ENCODE measurements at regions not wholly inside any gene's neighbourhood (a gene's known extent, or its start where the extent isn't known, plus 50 kb on each side); places are given as distances from the start of the nearest gene placed in this dataset.

GRCh38 chr6:48176645-48177308 is 65.8 kb upstream of the PTCHD4 start:
- Histone ChIP-seq H3K27ac (replicated peaks) (no peak overlapping the region), H3K4me3 (replicated peaks; ENCODE audit: insufficient read depth, low read length) (no peak overlapping the region), H3K27me3 (ENCODE audit: insufficient read depth, poor library complexity, severe bottlenecking) (no peaks in the 10 kb centered on the region)
- TF ChIP-seq SPI1 (IDR thresholded peaks at IDR 0.05; ENCODE audit: borderline replicate concordance, low read depth), result no peak
- TF ChIP-seq CTCF (IDR thresholded peaks at IDR 0.05; ENCODE audit: insufficient read depth, low read length), result no peak
- TF ChIP-seq POLR2AphosphoS5 (IDR thresholded peaks at IDR 0.05; ENCODE audit: low read depth), result no peak
- TF ChIP-seq GABPA (IDR thresholded peaks at IDR 0.05; ENCODE audit: low read depth), result no peak
- TF ChIP-seq, protein P1, sequence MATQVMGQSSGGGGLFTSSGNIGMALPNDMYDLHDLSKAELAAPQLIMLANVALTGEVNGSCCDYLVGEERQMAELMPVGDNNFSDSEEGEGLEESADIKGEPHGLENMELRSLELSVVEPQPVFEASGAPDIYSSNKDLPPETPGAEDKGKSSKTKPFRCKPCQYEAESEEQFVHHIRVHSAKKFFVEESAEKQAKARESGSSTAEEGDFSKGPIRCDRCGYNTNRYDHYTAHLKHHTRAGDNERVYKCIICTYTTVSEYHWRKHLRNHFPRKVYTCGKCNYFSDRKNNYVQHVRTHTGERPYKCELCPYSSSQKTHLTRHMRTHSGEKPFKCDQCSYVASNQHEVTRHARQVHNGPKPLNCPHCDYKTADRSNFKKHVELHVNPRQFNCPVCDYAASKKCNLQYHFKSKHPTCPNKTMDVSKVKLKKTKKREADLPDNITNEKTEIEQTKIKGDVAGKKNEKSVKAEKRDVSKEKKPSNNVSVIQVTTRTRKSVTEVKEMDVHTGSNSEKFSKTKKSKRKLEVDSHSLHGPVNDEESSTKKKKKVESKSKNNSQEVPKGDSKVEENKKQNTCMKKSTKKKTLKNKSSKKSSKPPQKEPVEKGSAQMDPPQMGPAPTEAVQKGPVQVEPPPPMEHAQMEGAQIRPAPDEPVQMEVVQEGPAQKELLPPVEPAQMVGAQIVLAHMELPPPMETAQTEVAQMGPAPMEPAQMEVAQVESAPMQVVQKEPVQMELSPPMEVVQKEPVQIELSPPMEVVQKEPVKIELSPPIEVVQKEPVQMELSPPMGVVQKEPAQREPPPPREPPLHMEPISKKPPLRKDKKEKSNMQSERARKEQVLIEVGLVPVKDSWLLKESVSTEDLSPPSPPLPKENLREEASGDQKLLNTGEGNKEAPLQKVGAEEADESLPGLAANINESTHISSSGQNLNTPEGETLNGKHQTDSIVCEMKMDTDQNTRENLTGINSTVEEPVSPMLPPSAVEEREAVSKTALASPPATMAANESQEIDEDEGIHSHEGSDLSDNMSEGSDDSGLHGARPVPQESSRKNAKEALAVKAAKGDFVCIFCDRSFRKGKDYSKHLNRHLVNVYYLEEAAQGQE (IDR thresholded peaks at IDR 0.05; ENCODE audit: insufficient replicate concordance, low read depth), result no peak
- no peak for DNase-seq (ENCODE audit: low read depth in 1 of 2, low spot score in 1 of 2)

DNA sequence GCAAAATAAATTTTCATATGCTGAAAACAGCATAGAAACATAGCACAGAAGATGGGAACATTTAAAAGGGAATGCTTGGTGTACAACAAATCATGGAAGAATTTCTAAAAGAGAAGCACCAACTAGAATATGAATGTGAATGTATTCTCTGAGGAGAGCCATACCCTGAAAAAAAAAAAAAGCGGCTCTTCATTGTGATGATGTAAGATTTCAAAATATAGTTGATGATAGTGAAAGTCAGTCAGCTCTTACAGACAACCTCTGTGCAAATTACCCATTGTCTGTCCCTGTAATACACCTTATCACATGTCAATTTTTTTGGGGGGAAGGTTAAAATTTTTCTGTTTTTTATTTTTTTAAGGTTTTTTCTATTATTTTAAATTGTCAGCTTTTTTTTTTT is 58.6 kb upstream of the PTCHD4 start:
- DNase-seq (ENCODE audit: low read depth in 1 of 2, low spot score in 1 of 2), result no peak
- H3K27ac ChIP-seq (replicated peaks), result no peak overlapping the region
- no peak for TF ChIP-seq GABPA (IDR thresholded peaks at IDR 0.05; ENCODE audit: low read depth)
- TF ChIP-seq, protein P1 (IDR thresholded peaks at IDR 0.05; ENCODE audit: insufficient replicate concordance, low read depth), result no peak
- no peak for TF ChIP-seq POLR2AphosphoS5 (IDR thresholded peaks at IDR 0.05; ENCODE audit: low read depth)
- no peak for TF ChIP-seq CTCF (IDR thresholded peaks at IDR 0.05; ENCODE audit: insufficient read depth, low read length)
- TF ChIP-seq SPI1 (IDR thresholded peaks at IDR 0.05; ENCODE audit: borderline replicate concordance, low read depth), result no peak
- no peaks in the 10 kb centered on the region for H3K27me3 ChIP-seq (ENCODE audit: insufficient read depth, poor library complexity, severe bottlenecking)
- no peak overlapping the region for H3K4me3 ChIP-seq (replicated peaks; ENCODE audit: insufficient read depth, low read length)
